RWPE1 (cell line): ENCODE measurements at regions not wholly inside any gene's neighbourhood (a gene's known extent, or its start where the extent isn't known, plus 50 kb on each side); places are given as distances from the start of the nearest gene placed in this dataset.

Experiments
- CTCF ChIA-PET: fragments of 350-600 bp; sonication (Branson Sonifier 250); formaldehyde crosslinking; extraction: SDS; loops from one replicate; lab custom pipeline; 2021; lab: Yijun Ruan, JAX
- POLR2A ChIA-PET: fragments of 400-600 bp; formaldehyde crosslinking; extraction: SDS; loops from one replicate; lab custom pipeline; 2020; ENCODE audit warnings: antibody characterized with exemption; ENCODE audit not compliant: low non-redundant PET; lab: Yijun Ruan, JAX
- DNase-seq: peaks from one replicate; pipeline ENCODE4 v3.0.0; 2012; ENCODE audit warnings: low spot score
- H3K27ac ChIP-seq: fragments of 450-650 bp; 2 replicates; pipeline ENCODE4 v1.5.1; 2017
- CTCF ChIP-seq: fragments of 450-650 bp; conservative IDR thresholded peaks from 2 replicates; pipeline ENCODE4 v1.5.1; 2017; ENCODE audit warnings: low read depth, mild to moderate bottlenecking

- no peak for TF ChIP-seq CTCF
- CTCF ChIA-PET: no interaction called here
- DNase-seq: no peak
- POLR2A ChIA-PET: no interaction called here
- H3K27ac ChIP-seq: no peak overlapping the region
These were observed 687.0 kb upstream of the ADGRL4 start for GRCh38 chr1:79693441-79694114.

GRCh38 chr1:79692519-79692918, 686.0 kb upstream of the ADGRL4 start:
- no peak overlapping the region for H3K27ac ChIP-seq
- ChIA-PET POLR2A (no interaction called here), CTCF (no interaction called here)
- TF ChIP-seq CTCF: no peak
- no peak for DNase-seq

- no peak for TF ChIP-seq CTCF
- CTCF ChIA-PET: interaction anchor here (0.6 kb wide), 1 partner anchor 239 kb away, joined by 4 read pairs; no protein-coding TSS in a partner anchor
- DNase-seq: no peak
- no peak overlapping the region for H3K27ac ChIP-seq
- POLR2A ChIA-PET: no interaction called here
These were observed 682.4 kb upstream of the ADGRL4 start for GRCh38 chr1:79688932-79689331.

GRCh38 chr1:79683420-79683819, 676.9 kb upstream of the ADGRL4 start:
- CTCF ChIA-PET: no interaction called here
- POLR2A ChIA-PET: no interaction called here
- no peak for TF ChIP-seq CTCF
- DNase-seq: no peak
- H3K27ac ChIP-seq: no peak overlapping the region

- ChIA-PET POLR2A (no interaction called here), CTCF (no interaction called here)
- no peak for DNase-seq
- TF ChIP-seq CTCF: no peak
- H3K27ac ChIP-seq: no peak overlapping the region
These were observed 675.9 kb upstream of the ADGRL4 start for GRCh38 chr1:79682478-79682877.

- ChIA-PET CTCF (no interaction called here), POLR2A (no interaction called here)
- H3K27ac ChIP-seq: no peak overlapping the region
- no peak for DNase-seq
- TF ChIP-seq CTCF: no peak
These were observed 674.9 kb upstream of the ADGRL4 start for GRCh38 chr1:79681382-79681781.
